CD4-positive, alpha-beta T cell (primary cell): ENCODE measurements at regions not wholly inside any gene's neighbourhood (a gene's known extent, or its start where the extent isn't known, plus 50 kb on each side); places are given as distances from the start of the nearest gene placed in this dataset.

Source experiments
- ATAC-seq: fragments of 200-7000 bp; cut with Tn5 transposase; one replicate; pipeline ENCODE4 v1.10.0; 2022; ENCODE audit warnings: mild to moderate bottlenecking; ENCODE audit not compliant: poor library complexity
- CTCF ChIA-PET: fragments of 350-600 bp; sonication (Branson Sonifier 250); formaldehyde crosslinking; loops from one replicate; lab custom pipeline; 2021; ENCODE audit warnings: antibody characterized with exemption, inconsistent platforms; lab: Charles Lee
- POLR2A ChIA-PET: fragments of 350-600 bp; sonication (Branson Sonifier 250); formaldehyde crosslinking; loops from one replicate; lab custom pipeline; 2021; ENCODE audit warnings: antibody characterized with exemption, inconsistent platforms; lab: Charles Lee
- DNase-seq, 14 experiments: peaks; one replicate each; pipeline ENCODE4 v3.0.0-alpha.2; 2013 to 2020; ENCODE audit warnings: mixed read lengths in 2 of 14
- H3K27ac ChIP-seq, 2 donors: one replicate each; pipeline versions ENCODE4 v1.5.1 to v1.7.0; 2013; ENCODE audit warnings: low read length in 2 of 2, low read depth in 1 of 2, mild to moderate bottlenecking in 1 of 2
- H3K27me3 ChIP-seq, 2 experiments: 1 replicate in 1 of 2; 2 replicates in 1 of 2; pipeline versions ENCODE4 v1.6.1 to v1.7.0; 2013; ENCODE audit warnings: low read length in 2 of 2, control low read depth in 1 of 2, mild to moderate bottlenecking in 1 of 2, moderate library complexity in 1 of 2; ENCODE audit not compliant: insufficient read depth in 2 of 2, control insufficient read depth in 1 of 2
- H3K36me3 ChIP-seq: one replicate; pipeline ENCODE4 v1.6.1; 2013; ENCODE audit warnings: low read length, control low read depth; ENCODE audit not compliant: insufficient read depth
- H3K4me1 ChIP-seq: one replicate; pipeline ENCODE4 v1.6.1; 2013; ENCODE audit warnings: low read length, control low read depth; ENCODE audit not compliant: insufficient read depth
- H3K4me3 ChIP-seq: one replicate; pipeline ENCODE4 v1.5.1; 2013; ENCODE audit warnings: mild to moderate bottlenecking, low read length, moderate library complexity
- H3K9me3 ChIP-seq, 2 experiments: 1 replicate in 1 of 2; 2 replicates in 1 of 2; pipeline versions ENCODE4 v1.6.1 to v1.7.0; 2013; ENCODE audit warnings: low read length in 2 of 2, mild to moderate bottlenecking in 2 of 2, control low read depth in 1 of 2, moderate library complexity in 1 of 2; ENCODE audit not compliant: control insufficient read depth in 1 of 2, insufficient read depth in 1 of 2
- H3K27ac Mint-ChIP-seq: one replicate; pipeline ENCODE4 v1.8.0; 2020; ENCODE audit warnings: mixed read lengths
- H3K27me3 Mint-ChIP-seq: one replicate; pipeline ENCODE4 v1.8.0; 2021; ENCODE audit warnings: mixed read lengths
- H3K36me3 Mint-ChIP-seq: one replicate; pipeline ENCODE4 v1.8.0; 2021; ENCODE audit warnings: low read depth, mixed read lengths
- H3K4me1 Mint-ChIP-seq: one replicate; pipeline ENCODE4 v1.8.0; 2021; ENCODE audit warnings: low read depth, mixed read lengths
- H3K4me3 Mint-ChIP-seq: one replicate; pipeline ENCODE4 v1.8.0; 2020; ENCODE audit warnings: mild to moderate bottlenecking, mixed read lengths
- H3K9me3 Mint-ChIP-seq: one replicate; pipeline ENCODE4 v1.8.0; 2020; ENCODE audit warnings: mixed read lengths
- intact Hi-C, 2 experiments: fragments of 100-400 bp; cut with DNase I in 1 of 2; cut with micrococcal nuclease in 1 of 2; formaldehyde crosslinking; loops; one replicate each; pipeline versions ENCODE4 v1.15.1 to v1.9.0; 2023 to 2025; cut with DNase I, micrococcal nuclease
- TF ChIP-seq, protein P1 (sequence below): fragments of 200-600 bp; IDR thresholded peaks from one replicate; pipeline ENCODE4 v1.8.0; 2022; ENCODE audit warnings: antibody characterized with exemption, mild to moderate bottlenecking

DNA sequence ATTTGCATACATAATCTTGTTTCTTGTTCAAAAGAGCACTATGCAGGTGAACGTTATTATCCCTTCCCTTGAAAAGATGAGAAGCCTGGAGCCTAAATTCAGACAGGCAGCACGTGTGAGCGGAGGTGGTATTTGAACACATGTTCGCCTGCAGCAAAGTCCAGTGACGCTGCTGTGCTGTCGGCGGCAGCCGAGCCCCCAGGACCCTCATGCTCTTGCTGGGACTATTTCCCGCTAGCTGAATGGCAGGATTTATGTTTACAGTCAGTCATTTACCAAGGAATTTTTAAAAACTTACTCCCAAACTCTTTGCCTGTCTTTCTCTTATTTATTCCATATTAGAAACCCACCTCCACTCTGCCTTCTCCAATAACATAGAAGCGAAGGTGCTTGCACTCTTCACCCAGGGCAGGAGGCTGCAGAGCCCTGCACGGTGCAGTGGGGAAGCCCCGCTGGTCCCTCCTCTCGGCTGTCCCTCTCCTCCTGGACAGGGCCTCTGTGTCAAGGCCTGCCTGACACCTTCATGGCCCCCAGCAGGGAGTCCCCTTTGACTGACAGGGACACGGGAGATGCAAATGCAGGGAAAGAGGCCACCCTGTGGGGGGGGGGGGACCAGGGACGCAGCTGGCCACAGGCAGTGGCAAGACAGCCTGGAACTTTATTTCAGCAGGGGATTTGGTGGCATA is 528.5 kb upstream of the B3GAT1 start:
- Histone ChIP-seq H3K27ac (no peak overlapping the region), H3K4me3 (no peak overlapping the region), H3K4me1 (no peaks in the 10 kb centered on the region), H3K27me3 (no peaks in the 10 kb centered on the region), H3K9me3 (no peaks in the 10 kb centered on the region), H3K36me3 (no peaks in the 10 kb centered on the region)
- TF ChIP-seq, protein P1, sequence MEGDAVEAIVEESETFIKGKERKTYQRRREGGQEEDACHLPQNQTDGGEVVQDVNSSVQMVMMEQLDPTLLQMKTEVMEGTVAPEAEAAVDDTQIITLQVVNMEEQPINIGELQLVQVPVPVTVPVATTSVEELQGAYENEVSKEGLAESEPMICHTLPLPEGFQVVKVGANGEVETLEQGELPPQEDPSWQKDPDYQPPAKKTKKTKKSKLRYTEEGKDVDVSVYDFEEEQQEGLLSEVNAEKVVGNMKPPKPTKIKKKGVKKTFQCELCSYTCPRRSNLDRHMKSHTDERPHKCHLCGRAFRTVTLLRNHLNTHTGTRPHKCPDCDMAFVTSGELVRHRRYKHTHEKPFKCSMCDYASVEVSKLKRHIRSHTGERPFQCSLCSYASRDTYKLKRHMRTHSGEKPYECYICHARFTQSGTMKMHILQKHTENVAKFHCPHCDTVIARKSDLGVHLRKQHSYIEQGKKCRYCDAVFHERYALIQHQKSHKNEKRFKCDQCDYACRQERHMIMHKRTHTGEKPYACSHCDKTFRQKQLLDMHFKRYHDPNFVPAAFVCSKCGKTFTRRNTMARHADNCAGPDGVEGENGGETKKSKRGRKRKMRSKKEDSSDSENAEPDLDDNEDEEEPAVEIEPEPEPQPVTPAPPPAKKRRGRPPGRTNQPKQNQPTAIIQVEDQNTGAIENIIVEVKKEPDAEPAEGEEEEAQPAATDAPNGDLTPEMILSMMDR = no peak
- H3K27ac Mint-ChIP-seq = no peak overlapping the region
- DNase-seq (no peak), ATAC-seq (no peak)
- intact Hi-C loops = no loop called here
- H3K4me3 Mint-ChIP-seq = no peak overlapping the region
- no peaks in the 10 kb centered on the region for H3K36me3 Mint-ChIP-seq
- no peaks in the 10 kb centered on the region for H3K4me1 Mint-ChIP-seq
- no peaks in the 10 kb centered on the region for H3K9me3 Mint-ChIP-seq
- CTCF ChIA-PET = no interaction called here
- H3K27me3 Mint-ChIP-seq = peaks cover 19% of the 10 kb centered on the region
- POLR2A ChIA-PET = no interaction called here

DNA sequence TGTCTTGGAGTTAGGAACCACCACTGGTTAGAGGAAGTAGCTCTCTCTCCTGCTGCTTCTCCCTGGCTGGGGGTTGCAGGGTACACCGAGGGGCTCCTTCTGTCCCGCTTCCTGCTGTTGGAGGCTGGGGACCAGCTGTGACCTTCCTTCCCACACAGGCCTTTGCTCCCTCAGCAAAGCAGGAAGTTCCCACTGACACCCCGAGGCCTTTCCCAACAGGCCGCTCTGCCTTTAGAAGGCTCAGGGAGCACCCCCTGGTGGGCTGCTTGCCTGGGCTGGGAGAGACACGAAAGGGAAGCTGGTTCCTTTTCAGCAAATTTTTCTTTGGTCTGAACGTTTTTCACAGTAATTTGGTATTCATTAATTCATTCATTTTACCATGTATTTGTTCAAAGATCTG is 527.9 kb upstream of the B3GAT1 start:
- ATAC-seq (no peak), DNase-seq (no peak)
- H3K9me3 Mint-ChIP-seq = no peaks in the 10 kb centered on the region
- no peaks in the 10 kb centered on the region for H3K27me3 ChIP-seq
- H3K36me3 ChIP-seq = no peaks in the 10 kb centered on the region
- no peaks in the 10 kb centered on the region for H3K4me1 ChIP-seq
- no peak overlapping the region for H3K27ac Mint-ChIP-seq
- H3K9me3 ChIP-seq = no peaks in the 10 kb centered on the region
- peaks cover 12% of the 10 kb centered on the region for H3K27me3 Mint-ChIP-seq
- no peak overlapping the region for H3K4me3 Mint-ChIP-seq
- H3K4me1 Mint-ChIP-seq = no peaks in the 10 kb centered on the region
- POLR2A ChIA-PET = no interaction called here
- TF ChIP-seq, protein P1 = no peak
- H3K27ac ChIP-seq = no peak overlapping the region
- CTCF ChIA-PET = no interaction called here
- intact Hi-C loops = no loop called here
- no peak overlapping the region for H3K4me3 ChIP-seq
- no peaks in the 10 kb centered on the region for H3K36me3 Mint-ChIP-seq

DNA sequence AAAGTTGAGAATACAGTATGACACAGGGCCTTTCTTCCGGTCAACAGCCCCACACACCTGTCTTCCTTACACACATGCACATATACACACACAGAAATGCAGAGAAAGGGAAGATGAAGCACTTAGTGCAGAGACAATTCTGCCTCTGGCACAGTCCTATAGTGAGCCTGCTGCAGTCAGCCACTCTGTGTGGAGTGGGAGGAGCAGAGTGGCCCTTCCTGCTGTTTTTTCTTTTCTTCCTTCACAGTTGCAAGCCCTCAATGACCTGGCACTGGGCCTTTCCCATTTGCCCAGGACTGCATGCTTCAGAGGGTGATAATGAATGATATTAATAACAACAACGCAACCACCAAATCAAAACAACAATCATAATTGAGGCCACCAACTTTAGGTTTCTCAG is 527.0 kb upstream of the B3GAT1 start:
- no peaks in the 10 kb centered on the region for H3K4me1 Mint-ChIP-seq
- H3K9me3 Mint-ChIP-seq = no peaks in the 10 kb centered on the region
- H3K9me3 ChIP-seq = no peaks in the 10 kb centered on the region
- peaks cover 12% of the 10 kb centered on the region for H3K27me3 Mint-ChIP-seq
- ChIA-PET CTCF (no interaction called here), POLR2A (no interaction called here)
- no peak overlapping the region for H3K27ac ChIP-seq
- H3K27me3 ChIP-seq = no peaks in the 10 kb centered on the region
- intact Hi-C loops = no loop called here
- H3K4me3 ChIP-seq = no peak overlapping the region
- no peak overlapping the region for H3K27ac Mint-ChIP-seq
- TF ChIP-seq, protein P1 = no peak
- DNase-seq = no peak
- no peaks in the 10 kb centered on the region for H3K36me3 ChIP-seq
- ATAC-seq = no peak
- no peaks in the 10 kb centered on the region for H3K4me1 ChIP-seq
- no peaks in the 10 kb centered on the region for H3K36me3 Mint-ChIP-seq
- H3K4me3 Mint-ChIP-seq = no peak overlapping the region
